Thyroid gland (tissue), 4 donors: ENCODE measurements at regions not wholly inside any gene's neighbourhood (a gene's known extent, or its start where the extent isn't known, plus 50 kb on each side); places are given as distances from the start of the nearest gene placed in this dataset.

Source experiments
- POLR2A ChIP-seq, 2 donors: fragments of 450-650 bp; IDR thresholded peaks; one replicate each; pipeline ENCODE4 v1.6.1; 2017; ENCODE audit warnings: antibody characterized with exemption in 2 of 2, mild to moderate bottlenecking in 2 of 2, moderate library complexity in 1 of 2
- TF ChIP-seq, protein P1 (sequence below), 6 experiments: fragments of 200-600 bp in 3 of 6; fragments of 450-650 bp in 3 of 6; sonication (generic) in 3 of 6; IDR thresholded peaks; one replicate each; pipeline ENCODE4 v1.5.1; 2016 to 2019; ENCODE audit warnings: antibody characterized with exemption in 6 of 6, mild to moderate bottlenecking in 2 of 6, inconsistent platforms in 1 of 6, moderate library complexity in 1 of 6

DNA sequence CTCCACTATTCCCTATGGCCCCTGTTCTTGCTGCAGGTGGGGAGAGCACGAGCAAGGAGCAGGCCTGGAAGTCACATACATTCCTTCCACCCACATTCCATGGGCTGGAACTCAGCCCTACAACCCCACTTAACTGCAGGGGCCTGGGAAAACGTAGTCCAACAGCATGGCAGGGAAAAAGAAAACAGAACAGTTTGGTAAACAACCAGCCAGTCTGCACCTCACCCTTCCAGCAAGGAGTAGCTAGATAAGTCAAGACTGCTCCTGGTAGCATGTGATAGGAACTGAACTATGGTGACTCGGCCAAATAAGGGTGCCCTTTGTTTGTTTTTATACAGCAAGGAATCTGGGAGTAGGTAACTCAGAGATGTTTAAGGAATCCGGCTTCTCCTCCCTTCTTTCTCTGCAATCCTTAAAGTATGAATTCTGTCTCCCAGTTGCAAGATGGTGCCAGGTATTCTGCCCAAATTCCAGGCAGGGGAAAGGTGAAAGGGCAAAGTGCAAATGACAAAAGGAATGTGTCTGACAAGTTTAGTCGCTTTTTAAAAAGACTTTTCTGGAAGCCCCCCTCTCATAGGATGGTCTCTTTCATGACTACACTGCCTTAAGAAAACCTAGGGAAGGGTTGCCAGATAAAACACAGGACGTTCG lies 311.7 kb upstream of the NEBL start:
- TF ChIP-seq POLR2A (IDR thresholded peaks at IDR 0.05) = no peak
- TF ChIP-seq, protein P1, sequence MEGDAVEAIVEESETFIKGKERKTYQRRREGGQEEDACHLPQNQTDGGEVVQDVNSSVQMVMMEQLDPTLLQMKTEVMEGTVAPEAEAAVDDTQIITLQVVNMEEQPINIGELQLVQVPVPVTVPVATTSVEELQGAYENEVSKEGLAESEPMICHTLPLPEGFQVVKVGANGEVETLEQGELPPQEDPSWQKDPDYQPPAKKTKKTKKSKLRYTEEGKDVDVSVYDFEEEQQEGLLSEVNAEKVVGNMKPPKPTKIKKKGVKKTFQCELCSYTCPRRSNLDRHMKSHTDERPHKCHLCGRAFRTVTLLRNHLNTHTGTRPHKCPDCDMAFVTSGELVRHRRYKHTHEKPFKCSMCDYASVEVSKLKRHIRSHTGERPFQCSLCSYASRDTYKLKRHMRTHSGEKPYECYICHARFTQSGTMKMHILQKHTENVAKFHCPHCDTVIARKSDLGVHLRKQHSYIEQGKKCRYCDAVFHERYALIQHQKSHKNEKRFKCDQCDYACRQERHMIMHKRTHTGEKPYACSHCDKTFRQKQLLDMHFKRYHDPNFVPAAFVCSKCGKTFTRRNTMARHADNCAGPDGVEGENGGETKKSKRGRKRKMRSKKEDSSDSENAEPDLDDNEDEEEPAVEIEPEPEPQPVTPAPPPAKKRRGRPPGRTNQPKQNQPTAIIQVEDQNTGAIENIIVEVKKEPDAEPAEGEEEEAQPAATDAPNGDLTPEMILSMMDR (IDR thresholded peaks at IDR 0.05) = no peak
